ENCODE measurements at regions not wholly inside any gene's neighbourhood (a gene's known extent, or its start where the extent isn't known, plus 50 kb on each side); places are given as distances from the start of the nearest gene placed in this dataset.

DNA sequence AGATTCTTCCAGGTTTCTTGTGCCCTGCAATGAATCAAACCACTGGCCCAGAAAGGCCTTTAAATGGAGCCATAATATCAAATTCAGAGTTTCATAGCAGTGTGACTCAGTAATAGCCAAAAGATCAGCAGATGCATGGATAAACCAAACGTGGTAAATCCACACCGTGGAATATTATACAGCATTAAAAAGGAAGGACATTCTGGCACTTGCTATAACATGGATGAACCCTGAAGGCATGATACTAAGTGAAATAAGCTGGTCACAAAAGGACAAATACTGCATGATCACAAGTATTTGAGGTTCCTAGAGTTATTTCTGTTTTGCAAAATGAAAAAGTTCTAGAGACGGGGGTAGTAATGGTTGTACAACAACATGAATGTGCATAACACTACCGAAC lies 140.1 kb downstream of the TOMM20 start:
- TF ChIP-seq, protein P1, sequence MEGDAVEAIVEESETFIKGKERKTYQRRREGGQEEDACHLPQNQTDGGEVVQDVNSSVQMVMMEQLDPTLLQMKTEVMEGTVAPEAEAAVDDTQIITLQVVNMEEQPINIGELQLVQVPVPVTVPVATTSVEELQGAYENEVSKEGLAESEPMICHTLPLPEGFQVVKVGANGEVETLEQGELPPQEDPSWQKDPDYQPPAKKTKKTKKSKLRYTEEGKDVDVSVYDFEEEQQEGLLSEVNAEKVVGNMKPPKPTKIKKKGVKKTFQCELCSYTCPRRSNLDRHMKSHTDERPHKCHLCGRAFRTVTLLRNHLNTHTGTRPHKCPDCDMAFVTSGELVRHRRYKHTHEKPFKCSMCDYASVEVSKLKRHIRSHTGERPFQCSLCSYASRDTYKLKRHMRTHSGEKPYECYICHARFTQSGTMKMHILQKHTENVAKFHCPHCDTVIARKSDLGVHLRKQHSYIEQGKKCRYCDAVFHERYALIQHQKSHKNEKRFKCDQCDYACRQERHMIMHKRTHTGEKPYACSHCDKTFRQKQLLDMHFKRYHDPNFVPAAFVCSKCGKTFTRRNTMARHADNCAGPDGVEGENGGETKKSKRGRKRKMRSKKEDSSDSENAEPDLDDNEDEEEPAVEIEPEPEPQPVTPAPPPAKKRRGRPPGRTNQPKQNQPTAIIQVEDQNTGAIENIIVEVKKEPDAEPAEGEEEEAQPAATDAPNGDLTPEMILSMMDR (optimal IDR thresholded peaks at IDR 0.05 in 1 of 3, IDR thresholded peaks at IDR 0.05 in 1 of 3, conservative IDR thresholded peaks at IDR 0.05 in 1 of 3; ENCODE audit: extremely low read depth in 1 of 3, insufficient read depth in 2 of 3, low read length in 3 of 3) = no peak
- no peak for TF ChIP-seq EZH2 (IDR thresholded peaks at IDR 0.05; ENCODE audit: low read length)
